T47D (cell line): ENCODE measurements at regions not wholly inside any gene's neighbourhood (a gene's known extent, or its start where the extent isn't known, plus 50 kb on each side); places are given as distances from the start of the nearest gene placed in this dataset.

Experiments
- DNase-seq, 2 experiments: peaks; one replicate each; pipeline versions ENCODE4 v3.0.0 to v3.0.0-alpha.2; 2011 to 2012; ENCODE audit warnings: low read depth in 1 of 2, low spot score in 1 of 2
- JUND ChIP-seq: IDR thresholded peaks from 2 replicates; pipeline ENCODE4 v1.6.1; 2012; ENCODE audit warnings: low read depth
- in situ Hi-C: cut with HindIII; loops from 2 replicates; pipeline ENCODE4 v1.10.0; 2016; ENCODE audit warnings: low sequenced_read_pairs, low pct_unique_long_range_greater_than_20kb

- DNase-seq = no peak
- in situ Hi-C loops = no loop called here
- no peak for TF ChIP-seq JUND
These were observed 381.1 kb downstream of the ADGRL2 start for GRCh38 chr1:82181846-82182245.

- no peak for DNase-seq
- TF ChIP-seq JUND = no peak
- in situ Hi-C loops = no loop called here
These were observed 378.4 kb downstream of the ADGRL2 start for GRCh38 chr1:82179131-82179530.

GRCh38 chr1:82177192-82177591 is 376.5 kb downstream of the ADGRL2 start:
- no peak for DNase-seq
- in situ Hi-C loops = no loop called here
- TF ChIP-seq JUND = no peak

DNA sequence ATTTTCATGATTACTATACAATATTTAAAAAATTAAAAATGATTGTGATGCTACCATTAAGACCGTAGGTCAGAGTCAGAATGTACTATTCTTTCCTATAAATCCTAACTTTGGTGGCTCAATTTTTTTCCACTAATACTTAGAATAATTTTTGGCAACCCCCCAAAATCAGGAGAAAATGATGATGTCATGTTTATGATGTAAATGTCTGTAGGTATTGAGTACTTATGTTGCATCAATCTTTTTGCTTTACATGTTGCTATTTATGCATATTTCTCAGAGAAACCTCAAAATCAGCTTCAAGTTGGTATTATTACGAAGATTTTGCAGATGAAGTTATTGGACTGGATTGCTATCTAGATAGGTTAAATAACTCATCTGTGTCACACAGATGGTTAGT is 371.2 kb downstream of the ADGRL2 start:
- TF ChIP-seq JUND = no peak
- in situ Hi-C loops = no loop called here

GRCh38 chr1:82168482-82168881 is 367.7 kb downstream of the ADGRL2 start:
- DNase-seq = no peak
- no peak for TF ChIP-seq JUND
- in situ Hi-C loops = no loop called here

More for the DNA sequence above, 371.2 kb downstream of the ADGRL2 start:
- no peak for DNase-seq

- in situ Hi-C loops = no loop called here
- no peak for DNase-seq
- no peak for TF ChIP-seq JUND
These were observed 364.6 kb downstream of the ADGRL2 start for GRCh38 chr1:82165304-82165703.

- in situ Hi-C loops = no loop called here
- no peak for TF ChIP-seq JUND
- no peak for DNase-seq
These were observed 362.0 kb downstream of the ADGRL2 start for GRCh38 chr1:82162486-82163420.

DNA sequence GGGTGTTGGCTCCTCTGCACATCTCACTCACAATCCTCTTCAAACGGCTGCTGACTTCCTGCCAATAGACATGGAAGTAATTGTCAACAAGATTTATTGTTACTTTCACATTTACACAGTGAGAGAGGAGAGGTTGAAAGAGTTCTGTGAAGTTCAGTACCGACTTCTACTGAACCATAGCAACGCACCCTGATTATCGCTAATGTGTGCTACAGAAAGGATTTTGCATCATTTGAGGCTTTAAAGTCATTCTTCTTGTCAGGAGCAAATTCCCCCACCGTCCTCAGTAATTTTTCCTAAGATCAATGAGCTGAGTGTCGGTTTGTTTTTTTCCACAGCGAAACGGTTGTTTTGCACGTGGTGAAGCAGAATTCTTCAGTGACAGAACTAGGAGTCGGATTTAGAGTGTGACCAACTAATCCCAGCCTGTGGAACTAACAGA is 361.0 kb downstream of the ADGRL2 start:
- TF ChIP-seq JUND = no peak
- in situ Hi-C loops = no loop called here
- DNase-seq = no peak

DNA sequence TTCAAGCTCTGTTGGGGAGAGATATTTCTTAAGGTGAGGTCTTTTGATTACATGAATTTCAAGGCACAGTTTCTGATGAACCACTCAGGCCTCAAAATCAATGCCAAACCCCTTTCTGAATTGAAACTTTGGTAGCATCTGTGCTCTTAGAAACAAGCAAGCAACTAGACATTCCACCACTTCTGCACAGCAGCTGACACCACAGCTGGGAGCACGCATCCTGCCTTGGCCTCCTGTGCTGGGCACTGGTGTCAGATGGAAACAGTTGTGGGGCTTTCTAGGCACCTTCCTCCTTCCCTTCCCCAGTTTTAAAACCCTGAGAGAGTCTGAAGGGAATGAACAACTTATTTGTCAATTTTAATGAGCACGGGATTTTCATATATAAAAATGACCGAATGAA is 360.2 kb downstream of the ADGRL2 start:
- in situ Hi-C loops = no loop called here
- TF ChIP-seq JUND = no peak
- no peak for DNase-seq

DNA sequence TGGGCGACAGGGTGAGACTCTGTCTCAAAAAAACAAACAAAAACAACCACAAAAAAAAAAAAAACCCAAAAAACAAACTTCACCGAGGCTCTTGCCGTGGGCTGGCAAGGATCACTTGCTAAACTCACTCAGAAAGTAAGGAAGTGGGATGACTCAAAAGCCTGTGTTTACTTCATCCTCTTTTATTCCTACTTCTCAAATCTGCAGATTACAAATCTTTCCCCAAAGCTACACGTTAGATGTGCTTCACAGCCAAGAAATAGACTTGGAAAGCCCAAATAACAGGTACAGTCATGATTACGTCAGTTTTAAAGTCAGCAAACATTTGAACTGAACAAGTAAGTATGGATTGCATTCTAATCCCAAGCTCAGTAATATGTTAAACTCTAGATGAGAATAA is 359.3 kb downstream of the ADGRL2 start:
- in situ Hi-C loops = no loop called here
- no peak for DNase-seq
- no peak for TF ChIP-seq JUND

GRCh38 chr1:82158981-82159380 is 358.2 kb downstream of the ADGRL2 start:
- DNase-seq = no peak
- in situ Hi-C loops = no loop called here
- TF ChIP-seq JUND = no peak

- TF ChIP-seq JUND = no peak
- no peak for DNase-seq
These were observed 353.7 kb downstream of the ADGRL2 start for GRCh38 chr1:82154219-82154970.

GRCh38 chr1:82153752-82154151 is 353.0 kb downstream of the ADGRL2 start:
- in situ Hi-C loops = no loop called here
- DNase-seq = no peak
- no peak for TF ChIP-seq JUND

More at GRCh38 chr1:82154219-82154970, 353.7 kb downstream of the ADGRL2 start:
- in situ Hi-C loops = no loop called here
